ENCODE measurements at regions not wholly inside any gene's neighbourhood (a gene's known extent, or its start where the extent isn't known, plus 50 kb on each side); places are given as distances from the start of the nearest gene placed in this dataset.

- TF ChIP-seq USF1 (IDR thresholded peaks at IDR 0.05) (no peak), TAF1 (IDR thresholded peaks at IDR 0.05; ENCODE audit: low read depth) (no peak), CREB1 (IDR thresholded peaks at IDR 0.05; ENCODE audit: low read depth) (no peak), FOXM1 (IDR thresholded peaks at IDR 0.05; ENCODE audit: borderline replicate concordance, low read depth) (no peak)
Observed at GRCh38 chr7:18177129-18177814, 149.6 kb upstream of the PRPS1L1 start.

Measured in Ishikawa (cell line).